Peyer's patch (tissue), 4 donors: ENCODE measurements at regions not wholly inside any gene's neighbourhood (a gene's known extent, or its start where the extent isn't known, plus 50 kb on each side); places are given as distances from the start of the nearest gene placed in this dataset.

Experiments
- CTCF ChIP-seq, 6 experiments: fragments of 450-650 bp in 4 of 6; fragments of 200-600 bp in 2 of 6; sonication (generic) in 1 of 6; IDR thresholded peaks; one replicate each; pipeline ENCODE4 v1.5.1; 2017 to 2019; ENCODE audit warnings: antibody characterized with exemption in 6 of 6, mild to moderate bottlenecking in 3 of 6, moderate library complexity in 1 of 6
- POLR2A ChIP-seq, 2 donors: fragments of 450-650 bp; IDR thresholded peaks; one replicate each; pipeline ENCODE4 v1.5.1; 2017; ENCODE audit warnings: antibody characterized with exemption in 2 of 2, mild to moderate bottlenecking in 2 of 2, moderate library complexity in 2 of 2

GRCh38 chr3:127041933-127042332, 59.0 kb downstream of the PLXNA1 start:
- TF ChIP-seq CTCF (IDR thresholded peaks at IDR 0.05): no peak
- no peak for TF ChIP-seq POLR2A (IDR thresholded peaks at IDR 0.05)
